Heart right ventricle (tissue), 16 donors: ENCODE measurements at regions not wholly inside any gene's neighbourhood (a gene's known extent, or its start where the extent isn't known, plus 50 kb on each side); places are given as distances from the start of the nearest gene placed in this dataset.

ENCODE experiments used
- ATAC-seq, 8 donors: fragments of 200-7000 bp; cut with Tn5 transposase; one replicate each; pipeline ENCODE4 v1.9.1; 2020; ENCODE audit warnings: mild to moderate bottlenecking in 8 of 8, moderate library complexity in 8 of 8, moderate number of reproducible peaks in 1 of 8
- DNase-seq, 2 donors: peaks; one replicate each; pipeline ENCODE4 v3.0.0-alpha.2; 2020
- H3K27ac ChIP-seq, 10 donors: fragments of 200-600 bp; sonication (generic) in 2 of 10; one replicate each; pipeline versions ENCODE4 v1.5.0 to v1.8.0; 2020 to 2022; ENCODE audit warnings: mild to moderate bottlenecking in 3 of 10
- H3K27me3 ChIP-seq, 7 donors: fragments of 200-600 bp; one replicate each; pipeline ENCODE4 v1.8.0; 2021 to 2022; ENCODE audit warnings: mild to moderate bottlenecking in 2 of 7
- H3K36me3 ChIP-seq, 9 donors: fragments of 200-600 bp; sonication (generic) in 1 of 9; one replicate each; pipeline versions ENCODE4 v1.5.0 to v1.8.0; 2020 to 2022; ENCODE audit warnings: mild to moderate bottlenecking in 2 of 9
- H3K4me1 ChIP-seq, 9 donors: fragments of 200-600 bp; sonication (generic) in 1 of 9; one replicate each; pipeline versions ENCODE4 v1.5.0 to v1.8.0; 2020 to 2022; ENCODE audit warnings: mild to moderate bottlenecking in 4 of 9
- H3K4me3 ChIP-seq, 10 donors: fragments of 200-600 bp; sonication (generic) in 2 of 10; one replicate each; pipeline versions ENCODE4 v1.5.0 to v1.8.0; 2020 to 2022; ENCODE audit warnings: mild to moderate bottlenecking in 7 of 10, moderate library complexity in 2 of 10
- H3K9me3 ChIP-seq, 11 donors: fragments of 200-600 bp in 10 of 11; sonication (generic) in 2 of 11; one replicate each; pipeline versions ENCODE4 v1.5.0 to v1.8.0; 2013 to 2022; ENCODE audit warnings: mild to moderate bottlenecking in 2 of 11, control low read depth in 1 of 11, moderate library complexity in 1 of 11
- CTCF ChIP-seq, 9 donors: fragments of 200-600 bp; sonication (generic) in 2 of 9; IDR thresholded peaks; one replicate each; pipeline versions ENCODE4 v1.5.0 to v1.8.0; 2021 to 2022; ENCODE audit warnings: antibody characterized with exemption in 9 of 9, mild to moderate bottlenecking in 5 of 9, moderate library complexity in 1 of 9
- WGBS, 2 donors: extraction: QIAGEN DNeasy Blood & Tissue Kit; methylation state at CpG; one replicate each; pipeline ENCODE4 v1.1.7; 2013; ENCODE audit warnings: inconsistent platforms in 1 of 2; 5-methylcytosine and 5-hydroxymethylcytosine counted together
- intact Hi-C, 10 donors: fragments of 100-400 bp; cut with DNase I; formaldehyde crosslinking; loops; one replicate each; pipeline versions ENCODE4 v1.11.1 to v1.14.2; 2022
- donor health status: Arrhythmogenic right ventricular cardiomyopathy.
- donor health status: ischemic (EF 13 %, LVEDD 7.1; RV severe dilation, severe dysfunction).
- donor health status: healthy with polysubstance abuse.
- donor health status: DM: no; HTN: yes; CAD: no.
- donor health status: DM: no; HTN: no; CAD: no.
- donor health status: ischemic (EF 25% LVEDD 6.9; RV normal size, moderate dysfunction).
- donor health status: ischemic (EF 25% LVEDD 5.7; RV mildly dilated, moderate dysfunction).
- donor health status: healthy.
- donor health status: DM: yes; HTN: yes; CAD: no.
- donor health status: Ischemic cardiomyopathy.
- donor health status: ischemic (EF 35%, LVEDD 5.7; RV mildly dilated, moderate dysfunction).
- donor health status: nonischemic (EF 11% LVEDD 7.7; RV severe dilation, severe dysfunction).
- donor health status: DM: yes; HTN: yes; CAD: no.
- donor health status: PGD.
- donor health status: ischemic (EF 29% LVEDD 5.4; RV normal size, mild dysfunction).
- donor health status: nonischemic (EF 23%, LVEDD 6.1; RV moderate dilation, normal function).

- Histone ChIP-seq H3K36me3 (no peaks in the 10 kb centered on the region), H3K4me3 (no peak overlapping the region), H3K4me1 (peaks cover 0 to 36% (median 0%) of the 10 kb centered on the region in 9 donors), H3K27me3 (no peaks in the 10 kb centered on the region), H3K27ac (no peak overlapping the region), H3K9me3 (peaks cover 0 to 7% (median 0%) of the 10 kb centered on the region in 11 donors)
- no peak for TF ChIP-seq CTCF (IDR thresholded peaks at IDR 0.05)
- ATAC-seq (no peak), DNase-seq (no peak)
- intact Hi-C loops = loop anchor here in 4 of 10 donors (5.0 to 10.0 kb wide), 3 partner anchors 136 to 801 kb away; no protein-coding TSS in a partner anchor
Measured at GRCh38 chr10:28246023-28246422, 56.8 kb downstream of the MPP7 start.

GRCh38 chr10:28243923-28244322 lies 58.9 kb downstream of the MPP7 start:
- Histone ChIP-seq H3K4me3 (no peak overlapping the region), H3K27me3 (no peaks in the 10 kb centered on the region), H3K9me3 (peaks cover 0 to 7% (median 0%) of the 10 kb centered on the region in 11 donors), H3K4me1 (peaks cover 0 to 33% (median 0%) of the 10 kb centered on the region in 9 donors), H3K27ac (no peak overlapping the region), H3K36me3 (no peaks in the 10 kb centered on the region)
- intact Hi-C loops = loop anchor here in 7 of 10 donors (5.0 to 10.0 kb wide), 7 partner anchors 497 to 799 kb away; partner anchors contain the start of gene MKX (in 1 of the 7)
- DNase-seq (no peak), ATAC-seq (no peak)
- 68 to 83% methylated on average over 1 of the region's 1 CpG for WGBS, 2 donors
- no peak for TF ChIP-seq CTCF (IDR thresholded peaks at IDR 0.05)

- Histone ChIP-seq H3K27ac (no peak overlapping the region), H3K36me3 (no peaks in the 10 kb centered on the region), H3K4me3 (no peak overlapping the region), H3K9me3 (peaks cover 0 to 7% (median 0%) of the 10 kb centered on the region in 11 donors), H3K27me3 (no peaks in the 10 kb centered on the region), H3K4me1 (peaks cover 0 to 20% (median 0%) of the 10 kb centered on the region in 9 donors)
- no peak for ATAC-seq
- DNase-seq = no peak
- 77 to 91% methylated on average over 1 of the region's 1 CpG for WGBS, 2 donors
- TF ChIP-seq CTCF (IDR thresholded peaks at IDR 0.05) = no peak
- intact Hi-C loops = loop anchor here in 7 of 10 donors (5.0 to 10.0 kb wide), 7 partner anchors 495 to 798 kb away; partner anchors contain the start of gene MKX (in 1 of the 7)
Measured at GRCh38 chr10:28242555-28243204, 60.2 kb downstream of the MPP7 start.

GRCh38 chr10:28241741-28242399 lies 61.0 kb downstream of the MPP7 start:
- H3K36me3 ChIP-seq = peaks cover 0 to 1% (median 0%) of the 10 kb centered on the region in 9 donors
- ATAC-seq (peak in 6 of 8 donors; percentile 56 to 81 (median 71)), DNase-seq (peak in 1 of 2 donors; percentile 28)
- H3K9me3 ChIP-seq = peaks cover 0 to 7% (median 0%) of the 10 kb centered on the region in 11 donors
- TF ChIP-seq CTCF (IDR thresholded peaks at IDR 0.05) = peak; percentile 75 to 94 (median 91)
- H3K27me3 ChIP-seq = no peaks in the 10 kb centered on the region
- intact Hi-C loops = loop anchor here in 7 of 10 donors (2.0 to 10.0 kb wide), 8 partner anchors 495 to 797 kb away; partner anchors contain the start of gene MKX (in 1 of the 7)
- WGBS, 2 donors = 7 to 12% methylated on average over 3 of the region's 3 CpGs
- H3K4me3 ChIP-seq = no peak overlapping the region
- H3K27ac ChIP-seq = no peak overlapping the region
- H3K4me1 ChIP-seq = peaks cover 0 to 20% (median 0%) of the 10 kb centered on the region in 9 donors
